HG03060 (cell line): ENCODE measurements at regions not wholly inside any gene's neighbourhood (a gene's known extent, or its start where the extent isn't known, plus 50 kb on each side); places are given as distances from the start of the nearest gene placed in this dataset.
"Not testable (repeated sequence)": the region's sequence is repeated elsewhere in the genome, so short reads cannot be mapped to it uniquely, and the experiment has no call there.

ENCODE experiments used
- ATAC-seq: cut with Tn5 transposase; IDR thresholded peaks from one replicate; pipeline ENCODE4 v1.9.1; 2021; ENCODE audit warnings: low read depth, moderate number of reproducible peaks; ENCODE audit not compliant: unreplicated experiment

DNA sequence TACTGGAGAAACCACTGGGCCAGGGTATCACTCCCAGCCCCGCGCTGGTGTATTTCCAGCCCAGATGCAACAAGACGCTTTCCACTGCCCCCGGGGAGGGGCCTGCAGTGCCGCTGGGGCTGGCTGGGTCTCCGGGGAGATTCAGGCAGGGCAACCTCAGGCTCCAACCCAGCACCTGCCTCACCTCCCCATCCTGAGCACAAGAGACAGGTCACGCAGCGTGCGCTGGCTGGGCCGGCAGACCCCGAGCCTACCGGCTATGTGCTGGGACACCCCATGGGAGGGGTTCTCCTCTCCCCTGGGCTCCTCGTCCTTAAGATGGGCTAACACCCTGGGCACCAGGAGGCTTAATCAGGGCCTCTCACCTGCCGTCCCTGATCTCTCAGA lies 80.9 kb downstream of the RFLNA start:
- ATAC-seq = no peak

- no peak for ATAC-seq
These were observed 80.4 kb downstream of the RFLNA start for GRCh38 chr12:124375141-124375788.

DNA sequence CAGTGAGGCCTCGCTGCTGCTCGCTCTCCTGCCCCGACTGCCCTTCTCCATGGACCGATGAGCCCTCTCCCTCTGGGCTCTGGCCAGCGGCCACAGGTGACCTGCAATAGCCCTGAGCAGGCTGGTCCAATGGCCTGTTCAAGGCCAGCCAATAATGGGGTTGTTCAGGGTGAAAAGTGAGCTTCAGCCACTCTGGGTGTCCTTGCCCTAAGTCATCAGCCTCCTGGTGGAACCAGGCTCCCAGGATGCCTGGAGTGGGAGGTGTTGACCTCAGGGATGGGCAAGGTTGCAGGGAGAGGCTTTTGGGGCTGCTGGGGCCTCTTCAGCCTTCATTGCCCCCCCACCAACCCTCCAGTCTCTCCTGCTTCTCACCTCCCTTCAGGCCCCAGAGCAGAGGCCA lies 79.7 kb downstream of the RFLNA start:
- no peak for ATAC-seq

DNA sequence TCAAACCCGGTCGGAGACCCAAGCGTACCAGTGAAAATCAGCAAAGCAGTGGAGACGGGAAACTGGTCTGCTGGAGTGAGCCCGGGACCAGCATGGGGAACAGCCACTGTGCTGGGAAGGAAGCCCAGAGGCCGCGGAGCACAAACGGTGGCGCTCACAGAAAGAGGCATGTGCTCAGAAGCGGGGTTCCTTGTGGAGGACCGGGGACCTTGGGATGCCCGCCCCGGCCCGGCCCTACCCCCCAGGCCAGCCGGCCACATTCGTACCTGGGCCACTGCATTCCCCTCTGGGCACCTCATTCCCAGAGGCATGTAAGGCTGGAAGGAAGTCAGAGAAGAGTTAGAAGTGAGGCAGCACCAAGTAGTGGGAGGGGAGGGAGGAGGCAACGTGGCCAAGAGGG lies 79.3 kb downstream of the RFLNA start:
- ATAC-seq = no peak

DNA sequence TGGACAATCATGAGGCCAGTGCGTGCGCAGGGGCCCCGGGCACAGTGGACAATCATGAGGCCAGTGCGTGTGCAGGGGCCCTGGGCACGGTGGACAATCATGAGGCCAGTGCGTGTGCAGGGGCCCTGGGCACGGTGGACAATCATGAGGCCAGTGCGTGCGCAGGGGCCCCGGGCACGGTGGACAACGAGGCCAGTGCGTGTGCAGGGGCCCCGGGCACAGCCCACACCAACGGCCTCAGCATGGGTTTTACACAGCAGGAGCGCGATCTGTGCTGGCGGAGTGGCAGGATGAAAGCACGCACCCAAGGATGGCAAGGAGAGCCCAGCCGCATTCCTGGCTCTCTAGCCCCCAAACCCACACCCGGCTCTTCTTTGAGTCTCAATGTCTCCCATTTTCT lies 78.8 kb downstream of the RFLNA start:
- not testable (repeated sequence) for ATAC-seq

GRCh38 chr12:124372831-124373230 lies 77.9 kb downstream of the RFLNA start:
- no peak for ATAC-seq

GRCh38 chr12:124371970-124372555 lies 77.2 kb downstream of the RFLNA start:
- no peak for ATAC-seq

GRCh38 chr12:124371366-124371765 lies 76.5 kb downstream of the RFLNA start:
- ATAC-seq = no peak

DNA sequence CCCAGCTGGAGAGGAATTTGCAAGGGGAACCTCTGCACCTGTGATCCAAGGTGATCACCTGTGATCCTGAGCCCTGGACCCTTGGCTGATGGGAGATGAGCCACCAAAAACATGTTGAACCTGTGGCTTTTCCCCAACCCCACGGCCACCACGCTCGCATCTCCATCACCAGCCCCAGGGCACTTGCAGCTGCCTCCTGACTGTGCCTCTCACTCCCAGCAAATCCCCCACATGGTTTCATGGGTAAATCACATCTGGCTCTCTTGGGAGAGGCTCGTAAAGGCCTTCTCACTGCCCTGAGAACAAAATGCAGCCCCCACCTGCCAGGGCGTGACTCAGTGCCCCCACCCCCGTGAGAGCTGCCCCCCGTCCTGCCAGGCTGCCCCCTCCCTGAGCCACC lies 76.0 kb downstream of the RFLNA start:
- no peak for ATAC-seq

- ATAC-seq = no peak
These were observed 75.5 kb downstream of the RFLNA start for GRCh38 chr12:124370384-124370783.

DNA sequence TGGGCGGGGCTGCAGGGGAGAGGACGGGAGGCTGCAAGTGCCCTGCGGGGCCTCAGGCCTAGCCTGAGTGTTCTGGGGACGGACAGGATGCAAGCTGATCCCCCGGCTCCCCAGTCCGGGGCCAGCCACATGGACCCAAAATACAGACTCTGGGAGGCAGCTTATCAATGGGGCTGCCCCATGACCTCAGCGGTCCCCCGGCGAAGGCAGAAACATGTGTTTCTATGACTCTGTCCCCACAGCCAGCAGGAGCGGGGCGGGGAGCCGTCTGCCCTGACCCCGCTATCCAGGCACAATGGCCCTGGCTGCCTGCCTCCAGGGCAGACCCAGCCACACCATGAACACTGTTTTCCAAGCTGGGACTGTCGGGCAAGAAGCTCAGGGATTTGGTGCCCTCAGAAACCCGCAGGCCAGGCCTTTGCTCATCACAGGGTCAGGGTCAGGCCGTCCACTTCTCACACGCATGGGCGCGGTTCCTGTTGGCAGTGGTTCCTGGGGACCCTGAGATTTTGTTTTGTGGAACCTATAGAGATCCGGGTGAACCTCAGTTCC lies 75.0 kb downstream of the RFLNA start:
- no peak for ATAC-seq

DNA sequence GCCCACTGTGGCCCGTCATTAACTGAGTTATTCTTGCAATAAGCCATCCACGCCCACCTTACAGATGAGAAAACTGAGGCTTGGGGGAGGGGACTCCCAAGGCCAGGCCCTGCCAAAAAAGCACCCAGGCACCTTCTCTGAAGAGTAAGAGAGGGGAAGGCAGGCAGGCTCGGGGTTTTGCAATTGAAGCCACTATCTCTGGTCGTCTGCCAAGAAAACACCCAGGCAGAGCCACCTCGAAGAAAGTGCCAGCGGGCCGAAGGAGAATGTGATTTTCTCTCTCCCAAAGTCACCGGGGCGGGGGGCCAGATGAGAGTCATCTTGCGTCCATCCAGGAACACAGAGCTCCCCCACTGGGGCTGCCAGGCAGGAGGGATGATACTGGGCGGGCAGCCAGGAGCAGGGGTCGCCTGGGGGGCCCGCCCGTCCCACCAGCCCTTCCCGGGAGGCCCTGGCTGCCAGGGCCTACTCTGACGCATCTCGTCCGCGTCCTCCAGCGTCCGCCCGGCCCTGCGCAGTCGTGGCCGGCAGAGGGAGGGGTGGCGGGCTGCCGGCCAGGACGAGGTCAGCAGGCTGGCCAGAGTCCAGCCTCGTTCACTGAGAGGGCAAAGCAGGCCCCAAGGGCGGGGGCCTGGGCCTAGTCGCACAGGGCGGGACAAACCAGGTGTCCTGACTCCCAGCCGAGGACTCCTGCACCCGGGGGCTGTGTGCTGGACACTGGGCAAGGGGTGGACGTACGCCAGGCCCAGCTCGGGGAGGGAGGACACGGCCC lies 74.3 kb downstream of the RFLNA start:
- no peak for ATAC-seq

DNA sequence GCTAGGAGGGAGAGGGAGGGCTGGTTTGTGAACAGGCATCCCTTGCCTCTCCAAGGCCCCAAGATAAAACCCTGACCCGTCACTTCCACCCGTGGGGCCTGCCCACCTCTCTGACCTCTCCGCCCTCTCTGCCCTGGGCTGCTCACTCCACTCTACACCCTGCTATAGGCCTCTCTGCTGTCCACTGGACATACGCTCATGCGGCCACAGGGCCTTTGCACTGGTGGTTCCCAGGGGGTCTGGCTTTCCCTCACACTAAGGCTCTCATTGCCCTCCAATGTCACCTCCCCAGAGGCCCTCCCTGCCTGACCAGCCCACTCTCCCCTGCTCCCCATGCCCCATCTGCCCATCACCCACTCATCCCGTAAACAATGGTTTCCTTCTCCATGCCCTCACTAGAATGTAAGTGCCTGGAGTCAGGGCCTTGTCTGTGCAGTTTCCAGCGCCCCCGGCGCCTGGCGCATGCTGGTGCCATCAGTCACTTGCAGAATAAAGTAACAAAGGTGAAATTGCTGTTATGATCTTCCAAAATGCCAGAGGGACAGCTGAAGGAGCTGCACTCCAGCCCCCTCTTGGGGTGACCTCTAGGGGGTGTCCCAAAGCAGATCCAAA lies 73.6 kb downstream of the RFLNA start:
- ATAC-seq = no peak

GRCh38 chr12:124365726-124366430 lies 71.0 kb downstream of the RFLNA start:
- ATAC-seq = no peak
